CD4-positive, alpha-beta T cell treated with Interleukin-4 for 1 hour (primary cell): ENCODE measurements at regions not wholly inside any gene's neighbourhood (a gene's known extent, or its start where the extent isn't known, plus 50 kb on each side); places are given as distances from the start of the nearest gene placed in this dataset.
"Not testable (repeated sequence)": the region's sequence is repeated elsewhere in the genome, so short reads cannot be mapped to it uniquely, and the experiment has no call there.

Source experiments
- DNase-seq, 2 donors: peaks; one replicate each; pipeline ENCODE4 v3.0.0-alpha.2; 2020 to 2022

DNA sequence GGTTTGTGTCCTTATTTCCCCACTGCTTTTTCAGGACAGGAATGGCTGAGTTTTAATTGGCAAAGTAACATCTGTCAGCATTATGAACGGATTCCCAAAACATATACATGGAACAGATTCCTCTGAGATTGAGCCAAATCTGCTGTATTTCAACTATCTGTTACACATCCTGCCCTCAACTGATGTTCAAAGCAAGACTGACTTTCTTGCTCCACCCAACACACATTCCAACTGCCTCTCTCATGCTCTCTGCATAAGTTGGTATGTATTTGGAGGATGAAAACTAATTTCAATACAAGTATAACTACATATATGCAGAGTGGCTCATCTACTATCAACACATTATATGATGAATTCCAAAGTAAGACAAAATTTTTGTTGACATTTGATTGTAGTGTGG is 342.2 kb downstream of the GATA3 start:
- no peak for DNase-seq

DNA sequence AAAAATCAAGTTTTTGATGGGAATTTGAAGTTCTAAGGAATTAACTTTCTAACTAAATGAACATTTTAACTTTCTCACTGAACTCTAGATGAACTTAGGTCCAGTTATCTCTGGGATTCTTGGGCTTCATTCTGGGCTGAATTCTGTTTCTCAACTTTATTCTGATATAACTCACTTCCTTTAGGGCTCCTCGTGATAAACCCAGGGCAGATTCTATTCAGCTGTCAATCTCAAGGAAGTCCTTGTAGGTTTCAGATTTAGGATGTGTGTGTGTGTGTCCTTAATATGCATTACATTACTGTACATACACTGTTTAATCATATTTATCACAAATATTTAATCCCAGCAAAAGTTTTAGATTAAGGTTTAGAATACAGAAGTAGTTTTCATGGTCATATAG is 344.3 kb downstream of the GATA3 start:
- no peak for DNase-seq

DNA sequence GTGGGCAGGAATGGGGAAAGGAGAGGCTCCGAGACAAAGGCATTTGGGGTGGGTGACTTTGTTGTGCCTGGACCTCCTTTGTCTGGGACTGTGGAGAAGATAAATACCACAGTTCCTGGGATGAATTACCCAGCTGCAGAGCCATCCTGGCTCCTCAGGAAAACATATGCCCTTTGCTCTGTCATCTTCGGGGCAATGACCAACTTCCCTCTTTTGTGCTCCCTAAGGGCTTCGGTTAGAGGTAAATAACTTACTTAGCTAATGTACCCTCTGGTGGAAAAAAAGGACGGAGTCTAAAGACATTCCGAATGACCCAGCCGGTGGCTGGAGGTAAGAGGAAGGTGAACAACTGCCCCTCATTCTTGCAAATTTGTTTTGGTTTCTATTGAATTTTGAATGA is 345.7 kb downstream of the GATA3 start:
- no peak for DNase-seq

DNA sequence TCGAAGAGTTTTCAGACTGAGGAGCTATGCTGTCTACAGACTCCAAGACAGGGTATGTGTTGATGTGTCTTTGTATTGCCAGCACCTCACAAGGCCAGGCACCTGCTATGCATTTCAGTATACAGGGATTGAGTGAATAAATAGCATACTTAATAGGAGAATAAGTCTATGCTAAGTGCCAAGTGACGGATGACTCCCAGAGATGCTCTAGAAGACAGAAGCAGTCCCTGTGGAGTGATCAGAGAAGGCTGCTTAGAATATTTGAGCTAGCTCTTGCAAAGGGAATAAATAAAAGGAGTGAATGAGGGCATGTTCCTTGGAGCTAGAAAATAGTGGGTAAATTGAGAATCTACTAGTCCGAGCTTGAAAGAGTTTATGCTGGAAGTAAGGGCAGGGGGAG is 346.4 kb downstream of the GATA3 start:
- DNase-seq: no peak

DNA sequence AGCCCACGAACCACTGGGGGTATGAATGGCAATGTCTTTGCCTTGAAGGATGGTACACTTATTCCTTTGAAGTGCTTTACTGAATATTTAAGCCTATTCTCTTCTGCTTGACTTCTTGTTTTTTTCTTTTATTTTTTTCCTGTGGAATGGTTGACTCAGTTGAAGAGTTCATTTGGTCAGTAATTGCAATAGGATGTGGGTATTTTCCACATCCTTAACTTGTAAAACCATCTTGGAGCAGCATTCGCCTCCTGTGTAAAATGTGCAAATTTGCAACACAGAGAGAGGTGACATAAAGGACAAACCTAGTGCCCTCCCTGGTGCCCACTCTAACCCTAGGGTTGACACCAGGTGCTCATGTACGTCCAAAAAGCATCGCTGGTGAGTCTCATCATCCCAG is 347.0 kb downstream of the GATA3 start:
- DNase-seq: no peak

DNA sequence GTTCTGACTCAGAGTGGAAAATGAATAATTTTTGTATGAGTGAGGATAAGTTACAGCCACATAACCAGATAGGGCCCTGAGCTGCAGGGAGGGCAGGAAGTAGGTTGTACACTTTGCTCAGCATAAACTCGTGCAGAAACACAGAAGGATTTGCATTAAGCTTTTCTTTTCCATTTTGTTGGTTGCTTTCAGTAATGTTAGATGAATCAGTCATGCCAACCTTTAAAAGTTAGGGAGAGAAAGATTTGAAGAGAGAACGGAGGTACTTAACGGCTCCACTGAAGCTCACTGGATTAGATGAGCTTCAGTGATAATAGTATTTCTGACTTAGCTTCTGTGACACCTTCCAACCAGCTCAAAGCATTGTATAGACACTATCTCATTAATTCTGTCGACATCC is 348.1 kb downstream of the GATA3 start:
- peak in 1 of 2 donors; percentile 48 for DNase-seq

DNA sequence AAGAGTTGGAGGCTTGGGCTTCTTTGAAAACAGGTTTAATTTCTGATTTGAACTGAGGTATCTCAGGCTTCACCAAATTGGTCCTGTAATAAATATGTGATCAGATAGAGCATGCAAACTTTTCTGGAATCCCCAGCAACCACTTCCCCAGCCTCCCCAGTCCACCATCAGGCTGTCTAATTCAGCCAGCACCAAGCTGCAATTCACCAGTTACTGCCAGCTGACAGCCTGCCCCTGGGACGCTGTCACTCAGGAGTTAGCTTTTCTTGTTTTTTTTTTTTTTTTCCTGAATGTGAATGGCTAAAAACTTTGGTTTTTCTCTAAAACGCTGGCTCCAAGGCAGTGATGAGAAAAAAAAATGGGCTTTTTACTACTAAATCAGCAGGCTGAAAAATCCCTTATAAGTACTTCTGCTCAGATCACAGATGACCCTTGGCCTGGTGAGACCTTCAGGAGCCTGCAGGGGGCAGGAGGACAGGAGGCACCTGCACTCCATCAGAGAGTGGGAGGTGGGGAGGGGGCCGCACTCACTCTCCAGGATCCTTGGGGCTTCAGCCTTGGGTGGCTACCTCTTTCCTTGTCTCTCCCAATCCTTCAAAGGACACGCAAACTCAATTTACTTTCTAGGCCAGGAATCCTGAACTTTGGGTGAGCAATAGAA is 349.4 kb downstream of the GATA3 start:
- no peak for DNase-seq

DNA sequence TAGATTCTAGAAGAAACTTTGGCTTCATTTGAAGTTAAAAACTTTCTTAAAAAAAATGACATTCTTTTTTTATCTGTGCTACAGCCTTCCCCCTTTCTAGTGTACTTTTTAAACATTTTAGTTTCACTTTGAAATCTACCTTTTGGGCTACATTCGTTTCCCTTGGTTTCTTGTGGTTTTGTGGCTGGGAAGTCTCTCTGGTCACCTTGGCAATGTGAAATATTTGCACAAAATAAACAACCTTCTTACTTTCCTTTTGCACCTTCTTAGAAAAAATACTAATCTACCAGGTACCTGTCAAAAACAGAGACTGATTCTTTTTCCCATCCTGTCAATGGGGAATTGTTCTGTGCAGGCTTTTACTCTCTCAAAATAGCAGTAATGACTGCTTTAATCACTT is 350.2 kb downstream of the GATA3 start:
- DNase-seq: peak; percentile 72 to 93

DNA sequence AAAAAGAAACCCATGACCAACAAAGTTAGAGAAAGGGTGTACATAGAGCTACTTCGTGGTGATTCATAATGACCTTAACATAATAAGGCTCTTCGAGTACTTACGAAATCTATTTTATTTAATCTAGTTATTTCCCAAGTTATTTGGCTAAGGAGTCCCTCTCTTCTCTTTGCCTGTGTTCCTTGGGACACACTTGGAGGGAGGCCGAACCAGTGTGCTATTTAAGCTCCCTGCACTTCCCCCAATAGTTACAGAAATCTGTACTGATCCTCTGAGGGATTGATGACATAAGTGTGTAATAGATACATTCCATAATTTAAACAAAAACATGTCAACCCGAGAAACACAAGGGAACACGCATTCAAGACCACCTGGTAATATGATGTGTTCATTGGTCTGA is 351.1 kb downstream of the GATA3 start:
- DNase-seq: no peak

DNA sequence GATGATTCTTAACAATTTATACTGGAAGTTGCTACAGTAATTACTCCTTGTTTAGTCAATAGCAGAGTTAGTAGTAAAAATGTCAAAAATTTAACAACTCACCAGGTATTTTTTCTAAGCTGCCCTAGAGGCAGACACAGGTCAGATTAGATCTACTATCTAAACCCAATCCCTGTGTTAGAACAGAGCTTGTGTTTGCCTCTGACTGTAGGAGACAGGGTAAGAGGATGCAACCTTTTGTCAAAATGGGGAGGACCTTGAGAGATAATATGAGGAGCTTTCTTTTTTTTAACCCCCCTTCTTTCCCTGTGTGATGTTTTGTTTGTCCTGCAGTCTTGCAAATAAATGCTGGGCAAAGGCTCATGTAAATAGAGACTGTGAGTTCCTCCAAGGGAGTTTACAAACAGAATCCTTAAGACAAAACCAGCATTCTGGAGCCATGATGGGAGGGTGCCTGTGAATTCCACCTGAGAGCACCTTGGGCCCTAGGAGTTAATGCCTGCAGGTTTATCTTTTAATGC is 353.1 kb downstream of the GATA3 start:
- peak in 1 of 2 donors; percentile 51 for DNase-seq

DNA sequence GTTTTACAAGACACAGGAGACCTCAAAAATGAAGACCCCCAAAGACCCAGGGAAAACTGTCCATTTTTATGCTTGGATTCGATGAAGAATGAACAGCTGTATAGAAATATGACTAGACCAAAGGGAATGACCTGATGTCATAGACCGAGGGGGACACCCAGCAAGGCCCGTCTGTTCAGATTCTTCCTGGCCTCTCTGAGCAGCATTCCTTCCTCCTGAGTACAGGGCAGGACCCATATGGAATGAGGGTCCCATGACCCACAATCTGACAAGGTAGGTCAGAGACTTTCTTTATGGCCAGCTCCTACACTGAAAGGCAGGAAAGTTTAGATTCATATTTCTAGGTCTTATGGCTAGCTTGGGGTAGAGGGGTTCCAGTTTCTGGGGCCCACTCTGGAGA is 356.0 kb downstream of the GATA3 start:
- DNase-seq: no peak

DNA sequence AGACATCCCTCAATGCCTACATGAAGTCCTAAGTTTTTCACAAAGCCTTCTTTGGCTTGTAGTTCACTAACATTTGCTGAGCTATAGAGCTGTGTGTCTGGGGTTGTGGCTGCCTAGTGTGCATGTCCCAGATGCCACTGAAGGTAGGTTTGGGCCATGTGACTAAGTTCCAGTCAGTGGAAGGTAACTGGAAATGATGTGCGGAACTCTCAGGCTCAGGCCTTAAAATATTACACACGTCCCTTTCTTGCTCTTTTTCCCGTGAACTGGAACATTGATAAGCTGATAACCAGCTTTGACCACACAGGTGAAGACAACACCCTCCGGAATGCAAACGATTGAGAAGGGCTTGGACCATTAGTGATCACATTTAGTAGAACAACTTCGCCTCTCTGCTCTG is 358.1 kb downstream of the GATA3 start:
- no peak for DNase-seq

DNA sequence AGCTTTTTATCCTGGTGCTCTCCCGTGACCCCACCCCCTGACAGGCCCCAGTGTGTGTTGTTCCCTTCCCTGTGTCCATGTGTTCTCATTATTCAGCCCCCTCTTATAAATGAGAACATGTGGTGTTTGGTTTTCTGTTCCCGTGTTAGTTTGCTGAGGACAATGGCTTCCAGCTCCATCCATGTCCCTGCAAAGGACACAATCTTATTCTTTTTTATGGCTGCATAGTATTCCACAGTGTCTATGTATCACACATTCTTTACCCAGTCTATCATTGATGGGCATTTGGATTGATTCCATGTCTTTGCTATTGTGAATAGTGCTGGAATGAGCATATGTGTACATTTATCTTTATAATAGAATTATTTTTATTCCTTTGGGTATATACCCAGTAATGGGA is 360.5 kb downstream of the GATA3 start:
- not testable (repeated sequence) for DNase-seq

DNA sequence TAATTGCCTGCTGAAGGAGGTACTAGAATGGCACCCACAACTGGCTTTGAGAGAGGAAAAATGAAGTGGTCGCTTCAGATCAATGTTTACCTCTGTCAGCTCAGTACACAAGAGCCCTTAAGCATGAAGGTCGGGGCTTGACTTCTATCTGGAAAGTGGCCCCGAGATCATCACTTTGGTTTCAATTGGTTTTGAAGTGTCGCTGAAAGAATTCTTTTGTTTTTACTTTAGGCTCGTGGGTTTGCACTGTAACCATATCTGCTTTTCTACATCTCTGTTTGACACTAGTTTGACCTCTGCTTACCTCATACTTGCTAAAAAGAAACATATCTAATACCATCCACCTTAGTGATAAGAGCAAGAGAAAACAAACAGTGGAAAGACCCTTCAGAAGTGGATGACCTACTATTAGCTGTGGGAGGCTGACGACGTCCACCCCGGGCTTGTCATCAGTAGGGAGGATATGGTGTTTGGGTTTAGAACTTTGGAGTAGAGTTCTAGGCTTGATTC is 361.8 kb downstream of the GATA3 start:
- peak; percentile 63 to 84 for DNase-seq

DNA sequence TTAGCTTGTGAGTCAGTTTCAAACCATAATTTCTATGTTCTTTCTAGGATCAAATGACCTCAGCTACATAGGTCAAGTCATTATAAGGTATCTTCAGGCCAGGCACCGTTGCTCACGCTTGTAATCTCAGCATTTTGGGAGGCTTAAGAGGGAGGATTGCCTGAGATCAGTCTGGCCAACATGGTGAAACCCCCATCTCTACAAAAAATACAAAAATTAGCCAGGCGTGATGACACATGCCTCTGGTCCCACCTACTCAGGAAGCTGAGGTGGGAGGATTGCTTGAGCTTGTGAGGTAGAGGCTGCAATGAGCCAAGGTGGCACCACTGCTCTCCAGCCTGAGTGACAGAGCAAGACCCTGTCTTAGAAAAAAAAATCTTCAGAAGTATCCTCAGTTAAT is 362.3 kb downstream of the GATA3 start:
- peak; percentile 62 to 65 for DNase-seq

DNA sequence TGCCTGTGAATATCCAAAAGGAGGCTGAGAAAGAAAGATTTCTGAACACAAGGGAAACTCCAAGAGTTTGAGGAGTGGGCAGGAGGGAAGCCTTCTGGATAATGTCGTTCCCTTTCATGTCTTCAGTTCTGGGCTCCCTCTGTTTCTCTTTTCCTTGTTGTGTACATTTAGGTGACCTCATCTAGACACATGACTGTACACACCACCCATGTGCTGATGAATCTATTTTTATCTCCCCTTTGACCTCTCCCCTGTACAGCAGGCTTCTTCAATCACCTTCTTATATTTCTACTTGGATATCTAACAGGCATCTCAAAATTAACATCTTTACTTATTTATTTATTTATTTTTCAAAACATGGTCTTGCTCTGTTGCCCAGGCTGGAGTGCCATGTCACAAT is 363.1 kb downstream of the GATA3 start:
- DNase-seq: no peak

DNA sequence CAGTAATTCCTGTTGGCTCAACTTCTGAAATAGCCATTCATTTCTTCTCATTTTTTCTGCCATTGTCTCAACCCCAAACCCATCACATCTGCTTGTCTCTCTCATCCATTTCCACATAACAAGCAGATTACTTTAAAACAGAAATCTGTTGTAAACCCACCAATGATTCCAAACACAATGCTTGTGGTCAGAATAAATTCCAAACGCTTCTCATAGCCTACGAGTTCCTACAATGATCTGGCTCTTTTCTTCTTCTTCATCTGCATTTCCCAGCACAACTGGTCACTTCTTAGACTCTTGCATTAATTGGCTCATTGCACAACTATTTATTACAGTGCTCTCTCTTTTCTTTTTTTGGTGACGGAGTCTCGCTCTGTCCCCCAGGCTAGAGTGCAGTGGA is 364.1 kb downstream of the GATA3 start:
- no peak for DNase-seq

DNA sequence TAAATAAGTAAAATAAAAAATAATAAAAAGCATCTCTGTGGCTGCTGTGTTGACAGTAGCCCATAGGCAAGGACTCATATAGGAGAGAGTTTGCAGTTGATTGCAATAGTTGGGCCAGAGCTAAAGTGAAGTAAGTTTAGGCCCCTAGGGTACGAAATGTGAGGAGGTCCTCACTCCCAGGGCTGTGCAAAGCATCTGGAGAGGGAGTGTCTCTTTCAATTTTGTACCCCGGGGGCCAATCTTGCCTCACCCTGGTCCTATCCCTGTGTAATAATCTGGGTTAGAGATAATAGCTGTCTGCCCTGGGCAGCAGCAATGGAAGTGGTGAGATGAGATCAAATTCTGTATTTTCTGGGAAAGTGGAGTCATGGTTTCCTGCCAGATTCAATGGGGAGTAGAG is 365.7 kb downstream of the GATA3 start:
- DNase-seq: no peak

DNA sequence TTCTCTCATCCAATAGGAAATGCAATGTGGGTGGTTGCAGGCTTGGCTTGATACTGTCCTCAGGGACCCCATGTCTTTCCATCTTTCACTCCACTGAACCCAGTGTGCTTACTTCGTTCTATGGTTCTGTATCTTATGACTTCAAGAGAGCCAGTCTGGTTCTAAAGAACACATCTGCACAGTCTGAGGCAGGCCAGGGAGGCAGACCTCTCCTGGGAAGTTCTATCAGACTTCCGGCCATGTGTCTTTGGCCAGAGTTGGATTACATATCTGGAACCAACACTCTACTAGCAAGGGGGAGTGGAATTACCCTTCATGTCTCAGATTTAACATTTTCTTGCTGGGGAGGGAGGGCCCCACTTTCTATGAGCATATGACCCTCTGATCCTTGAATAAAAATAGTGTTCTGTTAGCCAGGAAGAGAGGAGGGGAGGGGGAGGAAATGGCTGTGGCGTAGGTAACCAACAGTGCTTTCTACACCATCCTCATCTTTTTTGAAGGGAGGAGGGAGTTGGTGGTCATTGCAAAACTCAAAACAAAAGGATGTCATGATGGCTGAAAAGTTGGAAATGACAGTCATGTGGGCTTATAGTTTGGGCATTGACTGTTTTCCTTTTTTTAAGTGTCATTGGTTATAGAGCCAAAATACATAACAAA is 370.2 kb downstream of the GATA3 start:
- no peak for DNase-seq

DNA sequence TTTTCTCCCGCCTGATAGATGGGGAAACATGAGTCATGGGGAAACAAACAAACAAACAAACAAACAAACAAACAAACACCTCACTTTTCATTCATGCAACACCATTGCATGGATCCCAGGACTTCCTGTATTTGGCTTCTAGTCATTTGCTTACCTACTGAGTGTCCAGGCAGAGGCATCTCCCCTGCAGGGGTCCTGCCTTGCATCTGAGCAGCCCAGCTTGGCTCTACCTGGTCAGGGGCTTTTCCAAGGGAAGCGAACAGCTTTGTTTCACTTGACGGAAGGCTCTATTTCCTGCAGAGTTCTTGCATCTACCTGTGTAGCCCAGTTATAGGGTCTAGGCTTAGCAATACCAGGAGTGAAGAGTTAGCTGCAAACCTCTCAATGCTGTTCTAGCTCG is 374.2 kb downstream of the GATA3 start:
- no peak for DNase-seq

DNA sequence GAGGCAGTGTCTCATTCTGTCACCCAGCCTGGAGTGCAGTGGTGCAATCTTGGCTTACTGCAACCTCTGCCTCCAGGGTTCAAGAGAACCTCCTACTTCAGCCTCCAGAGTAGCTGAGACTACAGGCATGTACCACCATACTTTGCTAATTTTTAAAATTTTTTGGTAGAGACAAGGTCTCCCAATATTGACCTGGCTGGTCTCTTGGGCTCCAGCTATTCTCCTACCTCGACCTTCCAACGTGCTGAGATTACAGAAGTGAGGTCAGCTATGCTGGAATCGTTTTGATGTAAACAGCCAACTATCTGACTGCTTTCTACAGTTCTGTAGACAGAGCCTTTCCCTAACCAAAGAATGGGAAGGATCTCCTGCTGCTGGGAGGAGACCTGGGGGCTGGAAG is 375.8 kb downstream of the GATA3 start:
- DNase-seq: no peak

DNA sequence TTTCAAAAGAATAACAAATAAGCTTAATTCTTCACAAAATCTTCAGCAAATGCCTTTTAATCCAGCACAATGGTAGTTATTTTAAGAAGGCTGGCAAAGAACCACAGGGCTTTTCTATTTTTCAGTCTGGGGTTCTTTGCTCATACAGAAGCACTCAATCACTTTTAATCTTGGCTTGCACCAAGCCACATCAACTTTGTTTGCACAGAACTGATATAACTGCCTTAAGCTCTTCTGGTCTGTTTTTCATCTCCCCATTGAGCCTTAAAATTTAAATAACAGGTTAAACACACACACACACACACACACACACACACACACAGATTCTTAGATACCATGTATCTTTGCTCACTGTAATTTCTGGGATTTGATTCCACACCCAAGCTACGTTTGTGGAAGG is 377.0 kb downstream of the GATA3 start:
- no peak for DNase-seq

DNA sequence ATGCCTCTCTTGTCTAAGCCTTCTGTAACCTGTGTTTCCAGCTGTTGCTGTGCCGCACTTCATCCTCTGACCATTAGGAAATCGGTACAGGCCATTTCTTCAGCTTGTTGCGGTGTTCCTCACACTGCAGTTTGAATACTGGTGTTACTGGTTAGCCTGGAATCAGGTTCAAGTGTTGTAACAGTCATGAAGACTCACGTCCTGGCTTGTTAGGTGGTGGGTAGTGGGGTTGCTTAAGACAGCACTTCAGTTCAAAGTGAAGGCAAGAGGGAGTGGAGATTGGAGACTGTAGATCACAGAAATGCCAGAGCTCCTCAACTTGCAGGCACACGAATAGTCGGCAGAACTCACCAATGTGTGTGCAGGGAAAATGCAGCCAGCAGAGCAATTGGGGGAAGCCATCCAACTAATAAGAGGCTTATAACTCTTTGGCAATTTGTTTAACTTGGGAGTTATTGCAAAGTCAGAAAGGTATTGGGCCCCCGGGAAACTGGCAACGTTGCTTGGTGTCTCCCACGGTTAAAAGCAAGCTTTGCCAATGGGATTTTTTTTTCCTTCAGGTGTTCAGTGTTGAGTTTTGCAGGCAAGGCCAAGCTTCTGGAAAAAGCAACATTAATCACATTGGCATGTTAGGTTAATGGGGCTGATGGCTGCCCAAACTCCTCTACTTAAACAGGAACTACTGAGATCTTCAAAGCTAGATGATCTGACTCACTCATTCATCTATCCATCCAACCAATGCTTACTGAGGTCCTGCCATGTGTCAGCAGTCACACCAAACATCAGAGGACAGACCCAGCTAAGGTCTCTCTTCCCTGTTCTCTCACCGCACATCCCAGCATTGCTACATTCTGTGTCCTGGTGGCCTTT is 380.9 kb downstream of the GATA3 start:
- DNase-seq: no peak

DNA sequence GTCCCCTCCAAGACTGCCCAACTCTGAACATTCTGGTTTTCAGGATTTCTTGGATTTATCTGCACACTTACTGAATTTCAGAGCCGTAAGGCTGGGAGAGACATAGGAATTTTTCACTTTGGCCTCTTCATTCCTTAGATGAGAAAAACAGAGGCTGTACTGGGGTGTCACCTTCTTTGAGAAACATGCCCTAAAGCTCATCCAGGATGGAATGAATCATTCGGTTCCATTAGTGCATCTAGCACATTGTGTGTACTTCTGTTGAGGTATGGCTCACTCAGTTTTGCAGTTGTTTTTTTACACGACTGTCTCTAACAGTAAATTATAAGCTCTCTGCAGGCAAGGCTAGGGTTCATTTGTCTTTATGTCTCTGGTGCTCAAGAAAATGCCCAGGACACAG is 383.4 kb downstream of the GATA3 start:
- DNase-seq: no peak
